ENCODE measurements at regions not wholly inside any gene's neighbourhood (a gene's known extent, or its start where the extent isn't known, plus 50 kb on each side); places are given as distances from the start of the nearest gene placed in this dataset.
"Not testable (repeated sequence)": the region's sequence is repeated elsewhere in the genome, so short reads cannot be mapped to it uniquely, and the experiment has no call there.

GRCh38 chr7:25054819-25055519 is 70.1 kb downstream of the CYCS start:
- H3K9me3 ChIP-seq (ENCODE audit: control insufficient read depth in 1 of 2, low read length in 2 of 2) = no peaks in the 10 kb centered on the region

GRCh38 chr7:25050223-25050622 is 70.2 kb upstream of the OSBPL3 start:
- no peak overlapping the region for H3K27ac ChIP-seq (ENCODE audit: low read depth, low read length)
- no peaks in the 10 kb centered on the region for H3K4me1 ChIP-seq (ENCODE audit: control insufficient read depth in 1 of 2, insufficient read depth in 2 of 2, low read length in 2 of 2)
- peaks cover 0 to 5% of the 10 kb centered on the region in 2 donors for H3K27me3 ChIP-seq (ENCODE audit: control insufficient read depth in 1 of 2, insufficient read depth in 2 of 2, low read length in 2 of 2)
- H3K36me3 ChIP-seq (ENCODE audit: control insufficient read depth in 1 of 2, insufficient read depth in 2 of 2, low read length in 2 of 2) = no peaks in the 10 kb centered on the region
- H3K9me3 ChIP-seq (ENCODE audit: control insufficient read depth in 1 of 2, low read length in 2 of 2) = no peaks in the 10 kb centered on the region
- H3K4me3 ChIP-seq (ENCODE audit: low read depth in 1 of 2, low read length in 2 of 2) = no peak overlapping the region
- no peak overlapping the region for H3K9ac ChIP-seq (ENCODE audit: low read depth in 1 of 2, low read length in 2 of 2)

More at GRCh38 chr7:25054819-25055519, 70.1 kb downstream of the CYCS start:
- Histone ChIP-seq H3K27ac (ENCODE audit: low read depth, low read length) (no peak overlapping the region), H3K4me1 (ENCODE audit: control insufficient read depth in 1 of 2, insufficient read depth in 2 of 2, low read length in 2 of 2) (no peaks in the 10 kb centered on the region), H3K9ac (ENCODE audit: low read depth in 1 of 2, low read length in 2 of 2) (no peak overlapping the region), H3K27me3 (ENCODE audit: control insufficient read depth in 1 of 2, insufficient read depth in 2 of 2, low read length in 2 of 2) (peaks cover 0 to 5% of the 10 kb centered on the region in 2 donors), H3K4me3 (ENCODE audit: low read depth in 1 of 2, low read length in 2 of 2) (no peak overlapping the region), H3K36me3 (ENCODE audit: control insufficient read depth in 1 of 2, insufficient read depth in 2 of 2, low read length in 2 of 2) (no peaks in the 10 kb centered on the region)

- H3K4me3 ChIP-seq (ENCODE audit: low read depth in 1 of 2, low read length in 2 of 2) = no peak overlapping the region
- H3K9me3 ChIP-seq (ENCODE audit: control insufficient read depth in 1 of 2, low read length in 2 of 2) = no peaks in the 10 kb centered on the region
- no peak overlapping the region for H3K9ac ChIP-seq (ENCODE audit: low read depth in 1 of 2, low read length in 2 of 2)
- no peaks in the 10 kb centered on the region for H3K27me3 ChIP-seq (ENCODE audit: control insufficient read depth in 1 of 2, insufficient read depth in 2 of 2, low read length in 2 of 2)
- H3K27ac ChIP-seq (ENCODE audit: low read depth, low read length) = no peak overlapping the region
- H3K36me3 ChIP-seq (ENCODE audit: control insufficient read depth in 1 of 2, insufficient read depth in 2 of 2, low read length in 2 of 2) = no peaks in the 10 kb centered on the region
- no peaks in the 10 kb centered on the region for H3K4me1 ChIP-seq (ENCODE audit: control insufficient read depth in 1 of 2, insufficient read depth in 2 of 2, low read length in 2 of 2)
Observed at GRCh38 chr7:25048444-25048834, 68.5 kb upstream of the OSBPL3 start.

GRCh38 chr7:25047571-25048443 is 67.8 kb upstream of the OSBPL3 start:
- H3K9ac ChIP-seq (ENCODE audit: low read depth in 1 of 2, low read length in 2 of 2); H3K27me3 ChIP-seq (ENCODE audit: control insufficient read depth in 1 of 2, insufficient read depth in 2 of 2, low read length in 2 of 2); H3K4me3 ChIP-seq (ENCODE audit: low read depth in 1 of 2, low read length in 2 of 2); H3K9me3 ChIP-seq (ENCODE audit: control insufficient read depth in 1 of 2, low read length in 2 of 2); H3K4me1 ChIP-seq (ENCODE audit: control insufficient read depth in 1 of 2, insufficient read depth in 2 of 2, low read length in 2 of 2); H3K36me3 ChIP-seq (ENCODE audit: control insufficient read depth in 1 of 2, insufficient read depth in 2 of 2, low read length in 2 of 2); H3K27ac ChIP-seq (ENCODE audit: low read depth, low read length): not testable (repeated sequence)

DNA sequence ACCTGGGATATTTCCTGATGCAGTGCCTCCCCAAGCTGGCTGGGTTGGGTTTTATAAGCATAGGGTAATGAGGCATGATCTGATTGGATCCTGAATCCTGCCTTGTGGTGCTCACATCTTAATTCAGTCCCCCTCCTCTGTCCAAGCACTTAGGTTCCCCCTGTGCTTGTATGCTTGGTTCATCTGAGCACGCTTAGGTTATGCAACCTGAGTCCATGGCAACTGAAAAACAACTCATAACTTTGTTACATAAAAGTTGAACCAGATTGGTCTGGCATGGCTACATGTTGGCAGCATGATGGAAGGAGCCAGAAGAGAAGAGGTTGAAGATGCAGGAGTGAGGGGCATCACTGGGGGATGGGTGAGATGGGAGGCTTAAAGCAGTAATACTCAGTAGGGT is 57.3 kb upstream of the OSBPL3 start:
- Histone ChIP-seq H3K27me3 (ENCODE audit: control insufficient read depth in 1 of 2, insufficient read depth in 2 of 2, low read length in 2 of 2) (no peaks in the 10 kb centered on the region), H3K27ac (ENCODE audit: low read depth, low read length) (no peak overlapping the region)

GRCh38 chr7:25035274-25035673 is 55.3 kb upstream of the OSBPL3 start:
- H3K9ac ChIP-seq (ENCODE audit: low read depth in 1 of 2, low read length in 2 of 2) = no peak overlapping the region
- no peaks in the 10 kb centered on the region for H3K36me3 ChIP-seq (ENCODE audit: control insufficient read depth in 1 of 2, insufficient read depth in 2 of 2, low read length in 2 of 2)
- no peak overlapping the region for H3K27ac ChIP-seq (ENCODE audit: low read depth, low read length)
- no peaks in the 10 kb centered on the region for H3K27me3 ChIP-seq (ENCODE audit: control insufficient read depth in 1 of 2, insufficient read depth in 2 of 2, low read length in 2 of 2)
- no peak overlapping the region for H3K4me3 ChIP-seq (ENCODE audit: low read depth in 1 of 2, low read length in 2 of 2)
- H3K9me3 ChIP-seq (ENCODE audit: control insufficient read depth in 1 of 2, low read length in 2 of 2) = no peaks in the 10 kb centered on the region
- H3K4me1 ChIP-seq (ENCODE audit: control insufficient read depth in 1 of 2, insufficient read depth in 2 of 2, low read length in 2 of 2) = no peaks in the 10 kb centered on the region

More for the DNA sequence above, 57.3 kb upstream of the OSBPL3 start:
- no peak overlapping the region for H3K9ac ChIP-seq (ENCODE audit: low read depth in 1 of 2, low read length in 2 of 2)
- no peak overlapping the region for H3K4me3 ChIP-seq (ENCODE audit: low read depth in 1 of 2, low read length in 2 of 2)
- no peaks in the 10 kb centered on the region for H3K9me3 ChIP-seq (ENCODE audit: control insufficient read depth in 1 of 2, low read length in 2 of 2)
- H3K4me1 ChIP-seq (ENCODE audit: control insufficient read depth in 1 of 2, insufficient read depth in 2 of 2, low read length in 2 of 2) = no peaks in the 10 kb centered on the region
- no peaks in the 10 kb centered on the region for H3K36me3 ChIP-seq (ENCODE audit: control insufficient read depth in 1 of 2, insufficient read depth in 2 of 2, low read length in 2 of 2)

DNA sequence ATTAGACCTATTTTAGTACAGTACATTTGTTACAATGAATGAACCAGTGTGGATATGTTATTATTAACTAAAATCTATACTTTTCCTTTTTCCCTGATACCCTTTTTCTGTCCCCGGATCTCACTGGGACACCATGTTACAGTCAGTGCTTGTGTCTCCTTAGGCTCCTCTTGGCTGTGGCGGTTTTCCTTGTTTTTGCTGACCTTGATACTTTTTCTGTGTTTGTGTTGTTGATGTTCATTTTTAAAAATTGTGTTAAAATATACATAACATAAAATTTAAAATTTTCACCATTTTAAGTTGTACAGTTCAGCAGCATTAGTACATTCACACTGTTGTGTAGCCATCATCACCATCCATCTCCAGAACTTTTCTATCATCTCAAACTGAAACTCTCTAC is 54.2 kb upstream of the OSBPL3 start:
- H3K27ac ChIP-seq (ENCODE audit: low read depth, low read length) = no peak overlapping the region
- no peak overlapping the region for H3K4me3 ChIP-seq (ENCODE audit: low read depth in 1 of 2, low read length in 2 of 2)
- no peaks in the 10 kb centered on the region for H3K9me3 ChIP-seq (ENCODE audit: control insufficient read depth in 1 of 2, low read length in 2 of 2)
- H3K36me3 ChIP-seq (ENCODE audit: control insufficient read depth in 1 of 2, insufficient read depth in 2 of 2, low read length in 2 of 2) = no peaks in the 10 kb centered on the region
- no peak overlapping the region for H3K9ac ChIP-seq (ENCODE audit: low read depth in 1 of 2, low read length in 2 of 2)
- no peaks in the 10 kb centered on the region for H3K27me3 ChIP-seq (ENCODE audit: control insufficient read depth in 1 of 2, insufficient read depth in 2 of 2, low read length in 2 of 2)
- no peaks in the 10 kb centered on the region for H3K4me1 ChIP-seq (ENCODE audit: control insufficient read depth in 1 of 2, insufficient read depth in 2 of 2, low read length in 2 of 2)

- Histone ChIP-seq H3K4me3 (ENCODE audit: low read depth in 1 of 2, low read length in 2 of 2) (no peak overlapping the region), H3K9me3 (ENCODE audit: control insufficient read depth in 1 of 2, low read length in 2 of 2) (no peaks in the 10 kb centered on the region), H3K36me3 (ENCODE audit: control insufficient read depth in 1 of 2, insufficient read depth in 2 of 2, low read length in 2 of 2) (no peaks in the 10 kb centered on the region), H3K27me3 (ENCODE audit: control insufficient read depth in 1 of 2, insufficient read depth in 2 of 2, low read length in 2 of 2) (no peaks in the 10 kb centered on the region), H3K27ac (ENCODE audit: low read depth, low read length) (no peak overlapping the region), H3K9ac (ENCODE audit: low read depth in 1 of 2, low read length in 2 of 2) (no peak overlapping the region), H3K4me1 (ENCODE audit: control insufficient read depth in 1 of 2, insufficient read depth in 2 of 2, low read length in 2 of 2) (no peaks in the 10 kb centered on the region)
Observed at GRCh38 chr7:25032774-25033743, 53.1 kb upstream of the OSBPL3 start.

GRCh38 chr7:25031432-25031831 is 51.5 kb upstream of the OSBPL3 start:
- Histone ChIP-seq H3K4me3 (ENCODE audit: low read depth in 1 of 2, low read length in 2 of 2) (no peak overlapping the region), H3K27me3 (ENCODE audit: control insufficient read depth in 1 of 2, insufficient read depth in 2 of 2, low read length in 2 of 2) (no peaks in the 10 kb centered on the region), H3K4me1 (ENCODE audit: control insufficient read depth in 1 of 2, insufficient read depth in 2 of 2, low read length in 2 of 2) (no peaks in the 10 kb centered on the region), H3K27ac (ENCODE audit: low read depth, low read length) (no peak overlapping the region), H3K9me3 (ENCODE audit: control insufficient read depth in 1 of 2, low read length in 2 of 2) (no peaks in the 10 kb centered on the region), H3K9ac (ENCODE audit: low read depth in 1 of 2, low read length in 2 of 2) (no peak overlapping the region), H3K36me3 (ENCODE audit: control insufficient read depth in 1 of 2, insufficient read depth in 2 of 2, low read length in 2 of 2) (no peaks in the 10 kb centered on the region)
